ENCODE measurements at regions not wholly inside any gene's neighbourhood (a gene's known extent, or its start where the extent isn't known, plus 50 kb on each side); places are given as distances from the start of the nearest gene placed in this dataset.

DNA sequence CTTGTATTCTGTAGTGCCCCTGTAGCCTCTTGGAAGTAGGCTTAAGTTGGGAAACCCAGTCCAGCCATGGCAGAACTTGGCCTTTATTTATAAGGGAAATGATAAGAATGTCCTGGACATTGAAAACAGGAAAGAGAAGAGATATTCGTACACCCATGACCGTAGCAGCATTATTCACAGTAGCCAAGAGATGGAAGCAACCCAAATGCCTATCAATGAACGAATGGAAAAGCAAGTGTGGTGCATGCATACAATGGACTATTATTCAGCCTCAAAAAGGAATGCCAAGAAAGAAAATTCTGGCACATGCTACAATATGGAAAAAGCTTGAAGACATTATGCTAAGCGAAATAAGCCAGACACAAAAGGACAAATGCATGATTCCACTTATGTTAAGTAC lies 315.3 kb downstream of the CXCL12 start:
- TF ChIP-seq POLR2A (IDR thresholded peaks at IDR 0.05) = no peak
- TF ChIP-seq, protein P1, sequence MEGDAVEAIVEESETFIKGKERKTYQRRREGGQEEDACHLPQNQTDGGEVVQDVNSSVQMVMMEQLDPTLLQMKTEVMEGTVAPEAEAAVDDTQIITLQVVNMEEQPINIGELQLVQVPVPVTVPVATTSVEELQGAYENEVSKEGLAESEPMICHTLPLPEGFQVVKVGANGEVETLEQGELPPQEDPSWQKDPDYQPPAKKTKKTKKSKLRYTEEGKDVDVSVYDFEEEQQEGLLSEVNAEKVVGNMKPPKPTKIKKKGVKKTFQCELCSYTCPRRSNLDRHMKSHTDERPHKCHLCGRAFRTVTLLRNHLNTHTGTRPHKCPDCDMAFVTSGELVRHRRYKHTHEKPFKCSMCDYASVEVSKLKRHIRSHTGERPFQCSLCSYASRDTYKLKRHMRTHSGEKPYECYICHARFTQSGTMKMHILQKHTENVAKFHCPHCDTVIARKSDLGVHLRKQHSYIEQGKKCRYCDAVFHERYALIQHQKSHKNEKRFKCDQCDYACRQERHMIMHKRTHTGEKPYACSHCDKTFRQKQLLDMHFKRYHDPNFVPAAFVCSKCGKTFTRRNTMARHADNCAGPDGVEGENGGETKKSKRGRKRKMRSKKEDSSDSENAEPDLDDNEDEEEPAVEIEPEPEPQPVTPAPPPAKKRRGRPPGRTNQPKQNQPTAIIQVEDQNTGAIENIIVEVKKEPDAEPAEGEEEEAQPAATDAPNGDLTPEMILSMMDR (IDR thresholded peaks at IDR 0.05) = no peak
- TF ChIP-seq EP300 (IDR thresholded peaks at IDR 0.05) = no peak
- no peak for TF ChIP-seq POLR2AphosphoS5 (IDR thresholded peaks at IDR 0.05)
